WTC11 (cell line): ENCODE measurements at regions not wholly inside any gene's neighbourhood (a gene's known extent, or its start where the extent isn't known, plus 50 kb on each side); places are given as distances from the start of the nearest gene placed in this dataset.

ENCODE experiments used
- ATAC-seq: fragments of 200-7000 bp; cut with Tn5 transposase; 2 replicates; pipeline ENCODE4 v1.10.0; 2021; ENCODE audit warnings: mild to moderate bottlenecking, moderate library complexity
- CTCF ChIA-PET: fragments of 300-600 bp; sonication (Branson Sonifier 250); formaldehyde crosslinking; loops from one replicate; lab custom pipeline; 2021; ENCODE audit warnings: antibody characterized with exemption; lab: Charles Lee
- POLR2A ChIA-PET: fragments of 350-600 bp; sonication (Branson Sonifier 250); formaldehyde crosslinking; loops from one replicate; lab custom pipeline; 2021; ENCODE audit warnings: antibody characterized with exemption; lab: Charles Lee
- DNase-seq: peaks from one replicate; pipeline ENCODE4 v3.0.0; 2021; ENCODE audit warnings: low spot score
- H3K27ac Mint-ChIP-seq: 2 replicates; pipeline ENCODE4 v1.8.0; 2021; ENCODE audit warnings: mixed read lengths
- H3K27me3 Mint-ChIP-seq: 2 replicates; pipeline ENCODE4 v1.8.0; 2021; ENCODE audit warnings: low read depth, mild to moderate bottlenecking, moderate library complexity, mixed read lengths
- H3K36me3 Mint-ChIP-seq: 2 replicates; pipeline ENCODE4 v1.8.0; 2021; ENCODE audit warnings: mixed read lengths
- H3K4me1 Mint-ChIP-seq: 2 replicates; pipeline ENCODE4 v1.8.0; 2022; ENCODE audit warnings: mixed read lengths
- H3K4me3 Mint-ChIP-seq: 2 replicates; pipeline ENCODE4 v1.8.0; 2021; ENCODE audit warnings: mild to moderate bottlenecking, moderate library complexity, mixed read lengths
- H3K9me3 Mint-ChIP-seq: 2 replicates; pipeline ENCODE4 v1.8.0; 2021; ENCODE audit warnings: mixed read lengths
- AFF4 ChIP-seq: sonication (generic); formaldehyde crosslinking; IDR thresholded peaks from 2 replicates; pipeline ENCODE4 v1.8.1; 2023; ENCODE audit warnings: mild to moderate bottlenecking, missing genetic modification reagents, borderline replicate concordance
- ATF2 ChIP-seq: sonication (generic); formaldehyde crosslinking; IDR thresholded peaks from 2 replicates; pipeline ENCODE4 v1.8.1; 2022; ENCODE audit warnings: low read depth, missing genetic modification reagents, borderline replicate concordance
- ATF6 ChIP-seq: sonication (generic); formaldehyde crosslinking; IDR thresholded peaks from 2 replicates; pipeline ENCODE4 v1.8.1; 2023; ENCODE audit warnings: mild to moderate bottlenecking, missing genetic modification reagents
- CREB1 ChIP-seq: sonication (generic); formaldehyde crosslinking; IDR thresholded peaks from 2 replicates; pipeline ENCODE4 v1.8.0; 2023; ENCODE audit warnings: mild to moderate bottlenecking, missing genetic modification reagents
- CREM ChIP-seq: sonication (generic); formaldehyde crosslinking; IDR thresholded peaks from 2 replicates; pipeline ENCODE4 v1.8.1; 2022; ENCODE audit warnings: mild to moderate bottlenecking, missing genetic modification reagents, moderate library complexity
- FOXK1 ChIP-seq: sonication (generic); formaldehyde crosslinking; IDR thresholded peaks from 2 replicates; pipeline ENCODE4 v1.8.0; 2022; ENCODE audit warnings: mild to moderate bottlenecking, moderate library complexity, missing genetic modification reagents
- FOXP1 ChIP-seq: sonication (generic); formaldehyde crosslinking; IDR thresholded peaks from 2 replicates; pipeline ENCODE4 v1.8.0; 2022; ENCODE audit warnings: missing genetic modification reagents, mild to moderate bottlenecking, moderate library complexity, borderline replicate concordance
- GABPB1 ChIP-seq: sonication (generic); formaldehyde crosslinking; IDR thresholded peaks from 2 replicates; pipeline ENCODE4 v1.8.1; 2023; ENCODE audit warnings: mild to moderate bottlenecking, missing genetic modification reagents
- GRHL2 ChIP-seq: fragments of 250-450 bp; sonication (Bioruptor Pico); IDR thresholded peaks from 2 replicates; pipeline ENCODE4 v1.8.0; 2022; ENCODE audit warnings: mild to moderate bottlenecking, moderate library complexity; ENCODE audit not compliant: insufficient replicate concordance, severe bottlenecking
- HMGXB4 ChIP-seq: sonication (generic); formaldehyde crosslinking; IDR thresholded peaks from 2 replicates; pipeline ENCODE4 v1.8.1; 2023; ENCODE audit warnings: mild to moderate bottlenecking, moderate library complexity, missing genetic modification reagents
- MLX ChIP-seq: sonication (generic); formaldehyde crosslinking; IDR thresholded peaks from 2 replicates; pipeline ENCODE4 v1.8.1; 2023; ENCODE audit warnings: mild to moderate bottlenecking, missing genetic modification reagents, moderate library complexity
- MXD4 ChIP-seq: fragments of 250-450 bp; sonication (Bioruptor Pico); IDR thresholded peaks from 2 replicates; pipeline ENCODE4 v1.8.0; 2021; ENCODE audit warnings: mild to moderate bottlenecking, moderate library complexity, borderline replicate concordance
- MYBL2 ChIP-seq: sonication (generic); formaldehyde crosslinking; IDR thresholded peaks from 2 replicates; pipeline ENCODE4 v1.8.1; 2023; ENCODE audit warnings: mild to moderate bottlenecking, moderate library complexity, missing genetic modification reagents
- NFE2L1 ChIP-seq: sonication (generic); formaldehyde crosslinking; IDR thresholded peaks from 2 replicates; pipeline ENCODE4 v1.8.1; 2023; ENCODE audit warnings: missing genetic modification reagents
- OVOL2 ChIP-seq: fragments of 250-450 bp; sonication (Bioruptor Pico); IDR thresholded peaks from 2 replicates; pipeline ENCODE4 v1.9.0; 2021; ENCODE audit warnings: mild to moderate bottlenecking, borderline replicate concordance
- STAT6 ChIP-seq: sonication (generic); formaldehyde crosslinking; conservative IDR thresholded peaks from 2 replicates; pipeline ENCODE4 v1.8.1; 2023; ENCODE audit warnings: mild to moderate bottlenecking, low read depth, missing genetic modification reagents, moderate library complexity
- ZNF416 ChIP-seq: fragments of 250-450 bp; sonication (Bioruptor Pico); IDR thresholded peaks from 2 replicates; pipeline ENCODE4 v1.9.0; 2021; ENCODE audit warnings: mild to moderate bottlenecking, inconsistent platforms
- ZNF532 ChIP-seq: fragments of 250-450 bp; sonication (Bioruptor Pico); IDR thresholded peaks from 2 replicates; pipeline ENCODE4 v1.9.0; 2021; ENCODE audit warnings: mild to moderate bottlenecking, borderline replicate concordance

- Mint-ChIP-seq H3K4me1 (no peaks in the 10 kb centered on the region), H3K36me3 (no peaks in the 10 kb centered on the region), H3K27ac (no peak overlapping the region), H3K9me3 (peaks cover 5% of the 10 kb centered on the region), H3K27me3 (no peaks in the 10 kb centered on the region), H3K4me3 (no peak overlapping the region)
- POLR2A ChIA-PET: no interaction called here
- DNase-seq (no peak), ATAC-seq (no peak)
- TF ChIP-seq FOXP1 (CRISPR knock-in tag): no peak
- TF ChIP-seq GRHL2 (CRISPR knock-in tag): no peak
- TF ChIP-seq MYBL2: no peak
- TF ChIP-seq GABPB1: no peak
- TF ChIP-seq MLX (CRISPR knock-in tag): no peak
- no peak for TF ChIP-seq ATF2
- no peak for TF ChIP-seq FOXK1
- no peak for TF ChIP-seq CREM (CRISPR knock-in tag)
- TF ChIP-seq ZNF416: no peak
- TF ChIP-seq ZNF532 (CRISPR knock-in tag): no peak
- CTCF ChIA-PET: no interaction called here
These were observed 620.2 kb downstream of the ACTL7B start for GRCh38 chr9:108235609-108236008.

GRCh38 chr9:108234811-108235210 lies 621.0 kb downstream of the ACTL7B start:
- ChIA-PET CTCF (no interaction called here), POLR2A (no interaction called here)
- Mint-ChIP-seq H3K36me3 (no peaks in the 10 kb centered on the region), H3K9me3 (peaks cover 13% of the 10 kb centered on the region), H3K27me3 (no peaks in the 10 kb centered on the region; the same call in 1 of the 2 replicates), H3K27ac (no peak overlapping the region), H3K4me3 (no peak overlapping the region), H3K4me1 (no peaks in the 10 kb centered on the region)
- DNase-seq (no peak), ATAC-seq (no peak)
- TF ChIP-seq AFF4 (no peak), MXD4 (CRISPR knock-in tag) (no peak), ATF6 (CRISPR knock-in tag) (no peak), STAT6 (CRISPR knock-in tag) (no peak), CREM (CRISPR knock-in tag) (no peak), MLX (CRISPR knock-in tag) (no peak), OVOL2 (CRISPR knock-in tag) (no peak), CREB1 (CRISPR knock-in tag) (no peak), HMGXB4 (CRISPR knock-in tag) (no peak), NFE2L1 (CRISPR knock-in tag) (no peak)
